ENCODE measurements at regions not wholly inside any gene's neighbourhood (a gene's known extent, or its start where the extent isn't known, plus 50 kb on each side); places are given as distances from the start of the nearest gene placed in this dataset.
"Not testable (repeated sequence)": the region's sequence is repeated elsewhere in the genome, so short reads cannot be mapped to it uniquely, and the experiment has no call there.

GRCh38 chr5:143898916-143899591 is 87.1 kb downstream of the HMHB1 start:
- DNase-seq: no peak

GRCh38 chr5:143908959-143909358 is 97.0 kb downstream of the HMHB1 start:
- DNase-seq: no peak

- DNase-seq: no peak
Observed at GRCh38 chr5:143913008-143913752, 101.2 kb downstream of the HMHB1 start.

- DNase-seq: no peak
Observed at GRCh38 chr5:143914756-143915155, 102.8 kb downstream of the HMHB1 start.

GRCh38 chr5:143916451-143916850 is 104.5 kb downstream of the HMHB1 start:
- no peak for DNase-seq

- DNase-seq: no peak
Observed at GRCh38 chr5:143918961-143919360, 107.0 kb downstream of the HMHB1 start.

GRCh38 chr5:143920772-143921171 is 108.8 kb downstream of the HMHB1 start:
- DNase-seq: no peak

GRCh38 chr5:143921525-143922311 is 109.8 kb downstream of the HMHB1 start:
- no peak for DNase-seq

- peak in 1 of 56 donors; percentile 7 for DNase-seq
Observed at GRCh38 chr5:143922718-143923117, 110.8 kb downstream of the HMHB1 start.

GRCh38 chr5:143923634-143924266 is 111.8 kb downstream of the HMHB1 start:
- DNase-seq: no peak

GRCh38 chr5:143924311-143924978 is 112.5 kb downstream of the HMHB1 start:
- no peak for DNase-seq

GRCh38 chr5:143924979-143925325 is 113.0 kb downstream of the HMHB1 start:
- not testable (repeated sequence) for DNase-seq

- DNase-seq: no peak
Observed at GRCh38 chr5:143929486-143929885, 117.5 kb downstream of the HMHB1 start.

GRCh38 chr5:143930561-143930960 is 118.6 kb downstream of the HMHB1 start:
- no peak for DNase-seq

- peak in 25 of 56 donors; percentile 1 to 54 (median 11) for DNase-seq
Observed at GRCh38 chr5:143931476-143931875, 119.5 kb downstream of the HMHB1 start.

GRCh38 chr5:143931986-143932385 is 120.0 kb downstream of the HMHB1 start:
- DNase-seq: peak in 1 of 56 donors; percentile 2

GRCh38 chr5:143932584-143932983 is 120.6 kb downstream of the HMHB1 start:
- no peak for DNase-seq

GRCh38 chr5:143933451-143933850 is 121.5 kb downstream of the HMHB1 start:
- no peak for DNase-seq

GRCh38 chr5:143934821-143935220 is 122.9 kb downstream of the HMHB1 start:
- DNase-seq: no peak

GRCh38 chr5:143938230-143938629 is 126.3 kb downstream of the HMHB1 start:
- DNase-seq: peak in 4 of 56 donors; percentile 1 to 11 (median 7)

- no peak for DNase-seq
Observed at GRCh38 chr5:143946837-143947236, 134.9 kb downstream of the HMHB1 start.

All from amygdala (tissue), 56 donors.